NCI-H2171 treated with DMSO at 0.1 percent for 48 hours (cell line): ENCODE measurements at regions not wholly inside any gene's neighbourhood (a gene's known extent, or its start where the extent isn't known, plus 50 kb on each side); places are given as distances from the start of the nearest gene placed in this dataset.

ENCODE experiments used
- DNase-seq: peaks from one replicate; lab custom pipeline; 2025; lab: John Stamatoyannopoulos, UW

DNA sequence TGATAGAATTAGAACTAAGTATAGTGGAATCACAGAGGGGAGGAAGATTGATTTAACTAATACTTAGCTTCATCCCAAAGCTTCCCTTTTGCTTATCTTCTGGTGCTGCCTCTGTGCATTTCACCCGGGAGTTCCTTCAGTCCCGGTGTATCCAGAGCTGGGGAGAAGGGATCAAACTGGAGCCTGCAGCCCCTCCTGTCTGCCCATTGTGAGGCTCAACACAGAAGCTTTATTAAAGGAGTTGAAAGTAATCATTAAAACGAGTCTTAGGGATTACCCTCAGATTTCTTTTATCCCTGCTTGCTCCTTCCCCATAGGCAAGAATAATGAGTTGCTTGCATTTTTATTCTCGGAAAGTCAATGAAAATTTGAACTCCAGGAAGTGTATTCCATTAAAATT is 739.7 kb upstream of the DDX18 start:
- DNase-seq, result no peak

DNA sequence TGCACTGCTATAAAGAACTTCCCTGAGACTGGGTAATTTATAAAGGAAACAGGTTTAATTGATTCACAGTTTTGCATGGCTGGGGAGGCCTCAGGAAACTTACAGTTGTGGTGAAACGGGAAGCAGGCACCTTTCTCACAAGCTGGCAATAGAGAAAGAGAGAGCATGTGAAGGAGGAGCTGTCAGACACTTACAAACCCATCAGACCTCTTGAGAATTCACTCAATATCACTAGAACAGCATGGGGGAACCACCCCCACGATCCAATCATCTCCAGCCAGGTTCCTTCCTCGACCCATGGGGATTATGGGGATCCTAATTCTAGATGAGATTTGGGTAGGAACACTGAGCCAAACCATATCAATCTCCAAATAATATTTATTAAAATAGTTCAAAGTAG is 729.2 kb upstream of the DDX18 start:
- no peak for DNase-seq

DNA sequence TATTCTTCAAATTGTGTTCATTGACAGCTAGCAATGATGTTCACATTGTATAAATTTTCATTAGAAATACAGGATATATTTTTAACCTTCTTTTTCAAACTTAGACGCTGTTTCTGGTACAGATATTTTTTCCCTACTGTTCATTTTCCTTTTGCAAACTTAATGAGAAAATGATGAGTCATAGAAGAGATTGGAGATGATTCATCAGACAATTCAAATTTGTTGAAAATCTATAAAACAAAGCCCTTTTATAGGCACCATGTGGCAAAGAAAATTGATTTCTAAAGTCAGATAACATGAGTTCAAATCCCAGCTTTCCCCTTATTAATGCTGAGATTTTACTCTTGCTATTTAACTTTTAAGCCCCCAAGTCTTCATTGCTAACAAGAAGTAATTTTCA is 728.8 kb upstream of the DDX18 start:
- no peak for DNase-seq

DNA sequence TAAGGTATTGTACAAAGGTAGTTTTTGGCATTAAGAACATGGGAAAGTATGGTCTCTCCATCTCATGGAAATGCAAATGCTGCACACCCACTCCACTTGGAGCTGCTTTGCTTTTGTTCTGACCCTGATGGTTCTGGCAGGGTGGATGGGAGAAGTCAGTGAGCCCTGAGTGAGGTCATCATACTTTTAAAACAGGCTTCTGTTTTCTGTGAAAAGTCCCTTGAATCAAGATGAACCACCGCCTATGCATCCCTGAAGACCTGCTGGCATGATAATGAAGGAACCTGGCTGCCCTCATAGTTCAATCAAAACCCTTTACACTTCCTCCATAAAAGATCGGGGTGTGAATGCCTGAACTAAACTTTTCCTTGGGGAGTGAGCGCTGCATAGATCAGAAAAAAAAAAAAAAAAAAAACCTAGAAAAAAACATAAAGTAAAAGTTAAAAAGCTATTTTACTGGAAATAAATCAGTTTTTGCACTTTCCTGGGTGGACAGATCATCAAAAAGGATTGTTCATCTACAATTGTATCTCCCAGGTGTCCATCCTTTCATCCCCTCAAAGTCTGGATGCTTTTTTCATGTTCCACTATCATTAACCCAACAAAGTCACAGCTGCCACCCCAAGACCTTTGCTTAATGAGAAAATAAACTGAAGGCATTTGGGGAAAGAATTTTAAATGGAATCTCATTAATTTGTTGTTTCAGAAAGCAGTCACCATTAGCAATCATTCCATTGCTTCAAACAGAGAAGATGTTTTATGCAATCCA is 728.1 kb upstream of the DDX18 start:
- no peak for DNase-seq

DNA sequence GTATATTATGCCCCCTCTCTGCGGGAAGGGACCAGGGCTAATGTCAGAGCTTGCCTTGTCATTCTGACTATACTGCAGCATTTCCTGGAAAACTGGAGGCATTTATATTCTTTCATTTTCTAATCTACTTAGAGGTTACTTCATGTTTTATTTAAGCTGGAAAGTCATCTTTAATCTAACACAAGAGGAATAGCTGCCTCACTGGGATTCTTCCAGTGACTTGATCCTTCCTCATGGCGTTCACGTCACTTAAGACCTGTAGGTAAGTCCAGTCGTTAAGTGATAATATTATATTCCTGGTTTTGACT is 727.6 kb upstream of the DDX18 start:
- DNase-seq, result no peak

- DNase-seq, result no peak
Observed at GRCh38 chr2:117087535-117088291, 726.8 kb upstream of the DDX18 start.

DNA sequence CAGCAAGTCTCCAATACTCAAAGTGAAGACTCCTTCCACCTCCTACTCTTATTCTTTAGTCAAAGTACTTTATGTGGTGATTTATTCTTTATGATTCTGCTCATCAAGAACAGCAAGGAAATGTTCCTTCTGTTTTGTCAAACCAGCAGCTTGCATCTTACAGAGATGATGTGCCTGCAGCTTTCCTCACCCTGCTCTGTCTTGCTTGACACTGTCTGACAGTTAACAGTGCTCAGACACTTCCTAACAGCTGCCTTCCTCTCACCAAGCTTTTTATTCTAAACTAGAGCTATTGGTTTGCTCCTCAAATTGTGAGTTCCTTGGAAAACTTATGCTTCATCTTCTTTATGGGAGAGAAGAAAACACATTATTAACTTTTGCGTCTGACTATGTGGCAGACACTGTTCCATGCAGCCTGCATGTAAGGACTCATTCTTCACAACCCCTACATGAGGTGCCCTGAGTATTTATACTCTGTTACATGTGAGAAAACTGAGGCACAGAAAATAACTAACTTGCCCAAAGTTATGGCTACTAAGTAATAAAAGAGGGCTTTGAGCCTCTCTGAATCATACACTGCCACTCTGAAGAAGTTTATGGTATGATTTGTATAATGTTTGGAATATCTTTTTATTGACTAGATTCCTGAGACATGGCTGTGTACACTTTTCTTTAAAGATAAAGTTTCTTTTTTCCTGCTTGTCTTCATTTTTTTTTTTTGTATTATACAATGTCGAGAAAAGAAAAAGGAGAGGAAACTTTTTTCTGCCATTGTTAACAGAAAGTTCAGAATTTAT is 723.3 kb upstream of the DDX18 start:
- no peak for DNase-seq

DNA sequence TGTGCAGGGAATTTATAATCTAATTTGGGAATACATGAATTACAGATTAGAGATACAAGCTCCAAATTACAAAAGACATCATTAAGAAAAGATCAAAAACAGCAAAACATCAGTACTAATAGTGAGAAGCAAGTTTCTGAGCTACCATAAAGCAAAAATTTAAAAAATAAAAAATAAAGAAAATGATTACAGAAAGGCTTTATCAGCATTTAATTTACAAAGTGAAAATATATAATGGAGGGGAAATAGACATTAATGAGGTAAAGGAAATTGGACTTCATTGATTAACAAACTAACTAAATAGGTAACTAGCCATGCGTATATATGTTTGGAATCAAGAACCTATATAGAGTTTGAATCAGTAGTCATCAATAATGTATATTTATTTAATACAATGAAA is 712.9 kb upstream of the DDX18 start:
- no peak for DNase-seq

GRCh38 chr2:117108741-117109267 is 705.7 kb upstream of the DDX18 start:
- DNase-seq, result no peak

DNA sequence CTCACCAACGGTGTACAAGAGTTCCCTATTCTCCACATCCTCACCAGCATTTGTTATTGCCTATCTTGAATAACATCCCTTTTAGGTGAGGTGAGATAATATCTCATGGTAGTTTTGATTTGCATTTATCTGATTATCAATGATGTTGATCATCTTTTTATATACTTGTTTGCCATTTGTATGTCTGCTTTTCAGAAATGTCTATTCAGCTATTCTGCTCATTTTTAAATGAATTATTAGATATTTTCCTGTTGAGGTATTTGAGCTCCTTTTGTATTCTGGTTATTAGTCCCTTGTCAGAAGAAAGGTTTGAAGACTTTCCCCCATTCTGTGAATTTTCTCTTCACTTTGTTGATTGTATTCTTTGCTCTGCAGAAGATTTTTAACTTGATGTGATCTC is 695.5 kb upstream of the DDX18 start:
- no peak for DNase-seq

DNA sequence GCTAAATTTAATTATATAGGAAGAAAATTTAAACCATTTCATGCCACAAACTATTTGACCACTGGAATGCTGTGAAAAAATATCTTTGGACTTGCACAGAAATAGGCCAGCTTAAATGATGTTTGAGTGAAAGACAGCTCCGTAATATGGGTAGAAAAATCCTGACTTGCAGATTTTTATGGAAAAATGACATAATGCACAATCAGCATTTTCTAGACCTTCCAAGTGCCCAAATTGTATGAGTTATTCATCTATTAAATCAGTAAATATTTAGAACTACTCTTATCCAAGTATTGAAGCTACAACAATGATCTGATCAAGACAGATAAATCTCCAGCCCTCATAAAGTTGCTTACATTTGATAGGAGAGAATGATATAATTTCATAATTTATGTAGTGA is 691.1 kb upstream of the DDX18 start:
- DNase-seq, result no peak

GRCh38 chr2:117126656-117127055 is 687.8 kb upstream of the DDX18 start:
- no peak for DNase-seq

- DNase-seq, result no peak
Observed at GRCh38 chr2:117127680-117128079, 686.8 kb upstream of the DDX18 start.

DNA sequence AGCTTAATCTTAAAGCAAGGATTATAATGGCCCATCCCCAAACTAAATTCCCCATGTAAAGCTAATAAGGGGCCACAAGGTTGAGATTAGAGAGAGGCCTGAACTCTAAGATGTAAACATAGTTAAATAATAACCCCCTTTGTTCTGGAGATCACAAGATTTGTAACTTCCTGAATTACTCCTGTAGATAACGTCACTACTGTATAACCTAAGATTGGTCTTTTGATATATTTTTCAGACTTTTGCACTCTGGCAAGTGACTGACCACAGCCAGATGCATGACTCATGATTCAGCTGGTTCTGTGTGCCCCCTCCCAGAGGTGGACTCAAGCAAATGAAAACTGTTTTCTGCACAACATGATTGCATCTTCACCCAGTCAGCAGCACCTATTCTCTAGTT is 686.0 kb upstream of the DDX18 start:
- DNase-seq, result no peak

GRCh38 chr2:117137371-117137770 is 677.1 kb upstream of the DDX18 start:
- no peak for DNase-seq

DNA sequence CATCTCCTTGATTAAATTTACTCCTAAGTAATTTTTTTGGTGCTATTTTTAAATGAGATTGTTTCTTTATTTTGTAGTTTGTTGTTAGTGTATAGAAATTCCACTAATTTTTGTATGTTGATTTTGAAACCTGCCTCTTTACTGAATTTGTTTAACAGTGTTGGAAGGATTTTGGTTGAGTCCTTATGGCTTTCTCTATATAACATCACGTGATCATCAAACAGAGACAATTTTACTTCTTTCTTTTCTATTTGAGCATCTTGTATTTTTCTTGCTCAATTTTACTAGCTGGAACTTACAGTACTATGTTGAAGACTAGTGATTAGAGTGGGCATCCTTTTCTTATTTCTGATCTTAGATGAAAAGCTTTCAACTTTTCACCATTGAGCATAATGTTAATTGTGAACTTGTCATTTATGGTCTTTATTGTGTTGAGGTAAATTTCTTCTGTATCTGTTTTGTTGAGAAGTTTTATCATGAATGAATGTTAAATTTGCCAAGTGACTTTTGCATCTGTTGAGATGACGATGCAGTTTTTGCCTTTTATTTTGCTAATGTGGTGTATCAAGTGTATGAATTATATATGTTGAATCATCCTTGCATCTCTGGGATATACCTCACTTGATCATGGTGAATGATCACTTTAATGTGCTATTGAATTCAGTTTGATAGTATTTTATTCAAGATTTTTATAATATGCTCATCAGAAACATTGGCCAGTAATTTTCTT is 645.3 kb upstream of the DDX18 start:
- DNase-seq, result no peak

DNA sequence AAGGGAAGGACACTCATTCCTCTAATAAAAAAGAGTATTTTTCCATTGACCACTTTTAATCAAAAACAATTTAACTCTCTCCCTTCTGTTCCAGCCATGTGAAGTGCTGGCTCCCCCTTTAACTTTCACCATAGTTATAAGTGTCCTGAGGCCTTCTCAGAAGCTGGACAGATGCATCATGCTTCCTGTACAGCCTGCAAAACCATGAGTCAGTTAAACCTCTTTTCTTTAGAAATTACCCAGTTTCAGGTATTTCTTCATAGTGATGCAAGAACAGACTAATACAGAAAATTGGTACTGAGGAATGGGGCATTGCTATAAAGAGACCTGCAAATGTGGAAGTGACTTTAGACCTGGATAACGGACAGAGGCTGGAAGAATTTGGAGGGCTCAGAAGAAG is 643.6 kb upstream of the DDX18 start:
- no peak for DNase-seq

DNA sequence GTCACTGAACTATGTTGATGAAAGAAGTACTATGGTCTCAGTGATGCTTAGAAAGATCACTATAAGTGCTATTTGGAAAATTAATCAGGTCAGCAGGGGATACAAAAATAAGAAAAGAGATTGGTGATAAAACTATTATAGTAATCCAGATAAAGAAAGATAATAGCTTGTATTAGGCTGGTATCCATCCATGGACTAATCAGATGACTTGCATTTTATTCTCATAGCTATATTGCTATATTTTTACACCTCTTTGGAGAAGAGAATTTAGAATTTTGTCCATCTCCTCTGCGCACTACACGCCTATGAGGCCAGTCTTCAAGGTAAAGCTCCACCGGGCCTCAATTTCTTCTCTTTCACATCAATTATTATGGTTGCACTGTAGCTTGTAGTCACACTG is 635.1 kb upstream of the DDX18 start:
- no peak for DNase-seq

DNA sequence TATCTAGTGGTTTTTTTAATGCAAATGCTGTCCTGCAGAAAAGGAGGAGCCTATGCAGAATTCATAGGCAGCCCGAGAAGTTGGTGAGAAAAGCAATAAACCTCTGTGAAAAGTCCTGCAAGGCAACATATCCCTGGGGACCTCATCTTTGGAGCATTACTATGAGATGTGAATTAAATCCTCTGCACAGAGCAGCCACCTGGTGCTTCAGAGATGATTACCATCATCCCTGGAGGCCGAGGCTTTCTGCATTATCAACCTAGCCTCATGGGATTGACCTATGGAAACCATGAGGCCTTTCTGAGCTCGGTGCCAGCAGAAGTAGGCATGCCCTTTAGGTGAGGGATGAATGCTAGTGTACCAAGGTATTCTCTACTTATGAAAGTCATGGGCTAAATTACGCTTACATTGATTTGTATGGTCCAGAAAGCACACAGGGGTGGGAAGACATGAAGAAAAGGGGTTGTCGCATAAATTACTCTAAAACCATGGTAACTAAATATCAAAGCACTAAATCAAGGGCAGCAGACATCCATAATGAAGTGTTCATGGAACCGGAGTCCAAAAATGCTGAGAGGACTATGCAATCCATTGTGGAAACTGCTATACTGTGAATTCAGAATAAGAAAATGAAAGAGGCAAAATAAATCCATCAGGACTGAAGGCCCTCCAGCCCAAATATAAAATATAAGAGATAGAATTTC is 623.5 kb upstream of the DDX18 start:
- no peak for DNase-seq

- no peak for DNase-seq
Observed at GRCh38 chr2:117195381-117195780, 619.1 kb upstream of the DDX18 start.

- DNase-seq, result no peak
Observed at GRCh38 chr2:117199511-117199910, 615.0 kb upstream of the DDX18 start.

DNA sequence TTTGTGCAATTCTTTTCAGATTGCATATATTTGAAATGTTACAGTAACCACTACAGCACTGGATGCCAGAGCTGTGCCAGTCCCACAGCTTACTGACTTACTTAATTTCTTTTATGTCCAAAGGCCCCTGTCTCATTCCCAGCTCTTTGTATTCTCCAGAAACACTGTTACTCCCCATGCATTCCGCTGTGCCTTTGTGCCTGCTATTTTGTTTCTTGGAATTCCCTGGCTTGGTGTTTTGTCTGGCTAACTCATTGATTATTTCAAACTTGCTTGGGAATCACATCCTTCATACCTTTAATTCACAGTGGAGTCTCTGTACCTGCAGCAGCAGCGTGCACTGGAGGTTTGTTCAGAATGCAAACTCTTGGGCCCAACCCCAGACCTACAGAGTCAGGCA is 601.9 kb upstream of the DDX18 start:
- no peak for DNase-seq
